ENCODE measurements at regions not wholly inside any gene's neighbourhood (a gene's known extent, or its start where the extent isn't known, plus 50 kb on each side); places are given as distances from the start of the nearest gene placed in this dataset.

GRCh38 chr11:109148669-109149068 is 273.3 kb upstream of the C11orf87 start:
- TF ChIP-seq CTCF (IDR thresholded peaks at IDR 0.05), result no peak
- H3K27ac Mint-ChIP-seq, result no peak overlapping the region
- Histone ChIP-seq H3K27me3 (ENCODE audit: control insufficient read depth, insufficient read depth, low read length) (no peaks in the 10 kb centered on the region), H3K36me3 (ENCODE audit: control insufficient read depth, insufficient read depth, low read length) (no peaks in the 10 kb centered on the region), H3K4me1 (ENCODE audit: control insufficient read depth, insufficient read depth, low read length) (no peaks in the 10 kb centered on the region), H3K27ac (ENCODE audit: low read length) (no peak overlapping the region), H3K4me3 (ENCODE audit: low read length) (no peak overlapping the region), H3K9me3 (ENCODE audit: control insufficient read depth, insufficient read depth, low read length) (no peaks in the 10 kb centered on the region)
- peaks cover 9 to 17% of the 10 kb centered on the region in 2 donors for H3K27me3 Mint-ChIP-seq (ENCODE audit: low read depth in 2 of 2)
- H3K4me3 Mint-ChIP-seq, result no peak overlapping the region
- DNase-seq, result no peak
- H3K9me3 Mint-ChIP-seq, result peaks cover 0 to 6% of the 10 kb centered on the region in 2 donors
- no peak for ATAC-seq
- intact Hi-C loops (cut with micrococcal nuclease), result no loop called here
- no peaks in the 10 kb centered on the region for H3K36me3 Mint-ChIP-seq
- H3K4me1 Mint-ChIP-seq, result no peaks in the 10 kb centered on the region
- WGBS (ENCODE audit: insufficient coverage), result 76% methylated on average over 2 of the region's 2 CpGs

- no peaks in the 10 kb centered on the region for H3K27me3 ChIP-seq (ENCODE audit: control insufficient read depth, insufficient read depth, low read length)
- no peaks in the 10 kb centered on the region for H3K4me1 ChIP-seq (ENCODE audit: control insufficient read depth, insufficient read depth, low read length)
- Mint-ChIP-seq H3K4me3 (no peak overlapping the region), H3K27me3 (ENCODE audit: low read depth in 2 of 2) (peaks cover 5 to 17% of the 10 kb centered on the region in 2 donors), H3K27ac (no peak overlapping the region), H3K4me1 (no peaks in the 10 kb centered on the region), H3K36me3 (no peaks in the 10 kb centered on the region), H3K9me3 (peaks cover 0 to 6% of the 10 kb centered on the region in 2 donors)
- 93% methylated on average over 2 of the region's 2 CpGs for WGBS (ENCODE audit: insufficient coverage)
- intact Hi-C loops (cut with micrococcal nuclease), result no loop called here
- no peaks in the 10 kb centered on the region for H3K9me3 ChIP-seq (ENCODE audit: control insufficient read depth, insufficient read depth, low read length)
- H3K27ac ChIP-seq (ENCODE audit: low read length), result no peak overlapping the region
- H3K36me3 ChIP-seq (ENCODE audit: control insufficient read depth, insufficient read depth, low read length), result no peaks in the 10 kb centered on the region
- ATAC-seq (no peak), DNase-seq (no peak)
- TF ChIP-seq CTCF (IDR thresholded peaks at IDR 0.05), result no peak
- no peak overlapping the region for H3K4me3 ChIP-seq (ENCODE audit: low read length)
These were observed 271.4 kb upstream of the C11orf87 start for GRCh38 chr11:109150581-109150980.

- Mint-ChIP-seq H3K4me1 (no peaks in the 10 kb centered on the region), H3K36me3 (no peaks in the 10 kb centered on the region), H3K27ac (no peak overlapping the region), H3K9me3 (peaks cover 0 to 12% of the 10 kb centered on the region in 2 donors), H3K27me3 (ENCODE audit: low read depth in 2 of 2) (peaks cover 0 to 7% of the 10 kb centered on the region in 2 donors), H3K4me3 (no peak overlapping the region)
- H3K27me3 ChIP-seq (ENCODE audit: control insufficient read depth, insufficient read depth, low read length), result no peaks in the 10 kb centered on the region
- no peaks in the 10 kb centered on the region for H3K9me3 ChIP-seq (ENCODE audit: control insufficient read depth, insufficient read depth, low read length)
- TF ChIP-seq CTCF (IDR thresholded peaks at IDR 0.05), result no peak
- H3K4me3 ChIP-seq (ENCODE audit: low read length), result no peak overlapping the region
- intact Hi-C loops (cut with micrococcal nuclease), result no loop called here
- H3K27ac ChIP-seq (ENCODE audit: low read length), result no peak overlapping the region
- H3K36me3 ChIP-seq (ENCODE audit: control insufficient read depth, insufficient read depth, low read length), result no peaks in the 10 kb centered on the region
- no peak for DNase-seq
- no peak for ATAC-seq
- no peaks in the 10 kb centered on the region for H3K4me1 ChIP-seq (ENCODE audit: control insufficient read depth, insufficient read depth, low read length)
These were observed 268.2 kb upstream of the C11orf87 start for GRCh38 chr11:109153836-109154235.

- H3K36me3 ChIP-seq (ENCODE audit: control insufficient read depth, insufficient read depth, low read length), result no peaks in the 10 kb centered on the region
- H3K4me3 ChIP-seq (ENCODE audit: low read length), result no peak overlapping the region
- Mint-ChIP-seq H3K27ac (no peak overlapping the region), H3K36me3 (no peaks in the 10 kb centered on the region), H3K9me3 (peaks cover 2 to 12% of the 10 kb centered on the region in 2 donors), H3K4me3 (no peak overlapping the region), H3K27me3 (ENCODE audit: low read depth in 2 of 2) (peaks cover 0 to 7% of the 10 kb centered on the region in 2 donors), H3K4me1 (no peaks in the 10 kb centered on the region)
- ATAC-seq, result no peak
- peaks cover 3% of the 10 kb centered on the region for H3K9me3 ChIP-seq (ENCODE audit: control insufficient read depth, insufficient read depth, low read length)
- no peak for TF ChIP-seq CTCF (IDR thresholded peaks at IDR 0.05)
- H3K4me1 ChIP-seq (ENCODE audit: control insufficient read depth, insufficient read depth, low read length), result no peaks in the 10 kb centered on the region
- no peaks in the 10 kb centered on the region for H3K27me3 ChIP-seq (ENCODE audit: control insufficient read depth, insufficient read depth, low read length)
- intact Hi-C loops (cut with micrococcal nuclease), result no loop called here
- no peak overlapping the region for H3K27ac ChIP-seq (ENCODE audit: low read length)
- DNase-seq, result no peak
These were observed 266.7 kb upstream of the C11orf87 start for GRCh38 chr11:109155291-109155690.

Data from natural killer cell (primary cell).